ENCODE measurements at regions not wholly inside any gene's neighbourhood (a gene's known extent, or its start where the extent isn't known, plus 50 kb on each side); places are given as distances from the start of the nearest gene placed in this dataset.

DNA sequence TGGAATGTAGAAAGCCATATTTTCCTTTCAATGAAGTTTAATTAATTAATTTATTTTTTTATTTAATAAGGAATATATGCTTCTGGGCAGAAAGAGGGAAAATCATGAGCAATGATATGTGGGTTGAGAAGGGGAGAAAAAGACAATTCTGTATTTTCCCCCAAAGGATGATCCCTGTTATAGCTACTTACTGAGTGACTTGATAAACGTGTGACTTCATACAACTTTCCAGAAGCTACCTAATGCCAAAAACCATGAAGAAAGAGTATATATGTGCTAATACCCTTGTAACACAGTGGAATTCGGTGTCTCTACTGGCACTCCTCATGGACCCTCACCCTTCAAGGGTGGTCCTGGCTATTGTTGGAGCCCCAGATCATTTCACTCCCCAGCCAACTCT, 335.0 kb upstream of the KLF4 start:
- TF ChIP-seq, protein P1, sequence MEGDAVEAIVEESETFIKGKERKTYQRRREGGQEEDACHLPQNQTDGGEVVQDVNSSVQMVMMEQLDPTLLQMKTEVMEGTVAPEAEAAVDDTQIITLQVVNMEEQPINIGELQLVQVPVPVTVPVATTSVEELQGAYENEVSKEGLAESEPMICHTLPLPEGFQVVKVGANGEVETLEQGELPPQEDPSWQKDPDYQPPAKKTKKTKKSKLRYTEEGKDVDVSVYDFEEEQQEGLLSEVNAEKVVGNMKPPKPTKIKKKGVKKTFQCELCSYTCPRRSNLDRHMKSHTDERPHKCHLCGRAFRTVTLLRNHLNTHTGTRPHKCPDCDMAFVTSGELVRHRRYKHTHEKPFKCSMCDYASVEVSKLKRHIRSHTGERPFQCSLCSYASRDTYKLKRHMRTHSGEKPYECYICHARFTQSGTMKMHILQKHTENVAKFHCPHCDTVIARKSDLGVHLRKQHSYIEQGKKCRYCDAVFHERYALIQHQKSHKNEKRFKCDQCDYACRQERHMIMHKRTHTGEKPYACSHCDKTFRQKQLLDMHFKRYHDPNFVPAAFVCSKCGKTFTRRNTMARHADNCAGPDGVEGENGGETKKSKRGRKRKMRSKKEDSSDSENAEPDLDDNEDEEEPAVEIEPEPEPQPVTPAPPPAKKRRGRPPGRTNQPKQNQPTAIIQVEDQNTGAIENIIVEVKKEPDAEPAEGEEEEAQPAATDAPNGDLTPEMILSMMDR (IDR thresholded peaks at IDR 0.05): no peak
- no peak for TF ChIP-seq POLR2AphosphoS5 (IDR thresholded peaks at IDR 0.05)
